ENCODE measurements at regions not wholly inside any gene's neighbourhood (a gene's known extent, or its start where the extent isn't known, plus 50 kb on each side); places are given as distances from the start of the nearest gene placed in this dataset.

DNA sequence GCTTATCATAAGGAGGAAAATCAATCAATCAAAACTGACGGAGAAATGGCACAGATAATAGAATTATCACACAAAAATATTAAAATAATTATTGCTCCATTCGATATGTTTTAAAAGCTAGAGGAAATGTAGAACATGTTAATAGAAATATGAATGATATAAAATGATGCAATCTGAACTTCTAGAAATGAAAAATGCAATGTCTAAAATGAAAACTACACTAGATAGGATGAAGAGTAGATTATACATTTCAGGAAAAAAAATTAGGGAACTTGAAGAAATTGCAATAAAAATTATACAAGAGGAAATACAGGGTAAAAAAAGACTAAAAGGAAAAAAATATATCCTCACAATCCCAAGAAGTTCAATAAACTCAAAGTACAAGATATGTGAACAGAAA, 80.2 kb upstream of the TP63 start:
- no peak overlapping the region for H2AFZ ChIP-seq (ENCODE audit: control insufficient read depth, low read depth, low read length)
- no TSS peak for BruUV-seq (replicated peaks)
- ChIA-PET POLR2A (no interaction called here), SMC1A (ENCODE audit: uncharacterized antibody, unreplicated experiment) (interaction anchor here (0.7 to 1.2 kb wide), 2 partner anchors 12 to 49 kb away, joined by 3 read pairs; no protein-coding TSS in a partner anchor), CTCF (no interaction called here), RAD21 (ENCODE audit: unreplicated experiment) (no interaction called here)
- H3K4me1 ChIP-seq (ENCODE audit: control insufficient read depth, insufficient read depth, low read length) = no peaks in the 10 kb centered on the region
- H3K9ac ChIP-seq (ENCODE audit: control insufficient read depth, insufficient read depth, low read length) = no peak overlapping the region
- no peak overlapping the region for H3K4me2 ChIP-seq (ENCODE audit: control insufficient read depth, insufficient read depth)
- H4K20me1 ChIP-seq (ENCODE audit: control insufficient read depth, insufficient read depth) = no peaks in the 10 kb centered on the region
- intact Hi-C loops (cut with micrococcal nuclease; ENCODE audit: unreplicated experiment) = no loop called here
- 28% methylated on average over 2 of the region's 2 CpGs for WGBS (ENCODE audit: insufficient coverage, insufficient replicate concordance, low lambda C conversion rate, missing lambda C conversion rate)
- H3K27me3 ChIP-seq (replicated peaks in 1 of 2; ENCODE audit: control insufficient read depth in 2 of 2, insufficient read depth in 2 of 2, low read length in 1 of 2) = no peaks in the 10 kb centered on the region
- H3K4me3 ChIP-seq = no peak overlapping the region
- no peak for ATAC-seq
- no peaks in the 10 kb centered on the region for H3K79me2 ChIP-seq (ENCODE audit: control insufficient read depth, insufficient read depth, low read length)
- no peak overlapping the region for H3K27ac ChIP-seq (ENCODE audit: control insufficient read depth, insufficient read depth)
- TF ChIP-seq CBX3 (IDR thresholded peaks at IDR 0.05; ENCODE audit: borderline replicate concordance, low read depth) (no peak), SP1 (IDR thresholded peaks at IDR 0.05; ENCODE audit: low read depth, low read length) (no peak), FOXK2 (IDR thresholded peaks at IDR 0.05) (no peak), SMC3 (IDR thresholded peaks at IDR 0.05; ENCODE audit: borderline replicate concordance, low read length) (no peak), TCF7 (IDR thresholded peaks at IDR 0.05; ENCODE audit: borderline replicate concordance) (no peak), SRF (IDR thresholded peaks at IDR 0.05; ENCODE audit: low read depth in 2 of 2, low read length in 2 of 2) (no peak), SREBF2 (IDR thresholded peaks at IDR 0.05; ENCODE audit: low read length) (no peak), IKZF1 (conservative IDR thresholded peaks at IDR 0.05) (no peak), SIN3A (IDR thresholded peaks at IDR 0.05; ENCODE audit: low read depth, low read length) (no peak)
- TF ChIP-seq, protein P1, sequence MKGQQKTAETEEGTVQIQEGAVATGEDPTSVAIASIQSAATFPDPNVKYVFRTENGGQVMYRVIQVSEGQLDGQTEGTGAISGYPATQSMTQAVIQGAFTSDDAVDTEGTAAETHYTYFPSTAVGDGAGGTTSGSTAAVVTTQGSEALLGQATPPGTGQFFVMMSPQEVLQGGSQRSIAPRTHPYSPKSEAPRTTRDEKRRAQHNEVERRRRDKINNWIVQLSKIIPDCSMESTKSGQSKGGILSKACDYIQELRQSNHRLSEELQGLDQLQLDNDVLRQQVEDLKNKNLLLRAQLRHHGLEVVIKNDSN (IDR thresholded peaks at IDR 0.05; ENCODE audit: borderline replicate concordance, extremely low read length, insufficient read depth, low read depth, low read length) = no peak
- TF ChIP-seq, protein P2, sequence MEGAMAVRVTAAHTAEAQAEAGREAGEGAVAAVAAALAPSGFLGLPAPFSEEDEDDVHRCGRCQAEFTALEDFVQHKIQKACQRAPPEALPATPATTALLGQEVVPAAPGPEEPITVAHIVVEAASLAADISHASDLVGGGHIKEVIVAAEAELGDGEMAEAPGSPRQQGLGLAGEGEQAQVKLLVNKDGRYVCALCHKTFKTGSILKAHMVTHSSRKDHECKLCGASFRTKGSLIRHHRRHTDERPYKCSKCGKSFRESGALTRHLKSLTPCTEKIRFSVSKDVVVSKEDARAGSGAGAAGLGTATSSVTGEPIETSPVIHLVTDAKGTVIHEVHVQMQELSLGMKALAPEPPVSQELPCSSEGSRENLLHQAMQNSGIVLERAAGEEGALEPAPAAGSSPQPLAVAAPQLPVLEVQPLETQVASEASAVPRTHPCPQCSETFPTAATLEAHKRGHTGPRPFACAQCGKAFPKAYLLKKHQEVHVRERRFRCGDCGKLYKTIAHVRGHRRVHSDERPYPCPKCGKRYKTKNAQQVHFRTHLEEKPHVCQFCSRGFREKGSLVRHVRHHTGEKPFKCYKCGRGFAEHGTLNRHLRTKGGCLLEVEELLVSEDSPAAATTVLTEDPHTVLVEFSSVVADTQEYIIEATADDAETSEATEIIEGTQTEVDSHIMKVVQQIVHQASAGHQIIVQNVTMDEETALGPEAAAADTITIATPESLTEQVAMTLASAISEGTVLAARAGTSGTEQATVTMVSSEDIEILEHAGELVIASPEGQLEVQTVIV (IDR thresholded peaks at IDR 0.05; ENCODE audit: borderline replicate concordance, partially characterized antibody) = no peak
- H3K9me3 ChIP-seq (replicated peaks; ENCODE audit: control insufficient read depth, insufficient read depth, low read length) = peaks cover 23% of the 10 kb centered on the region
- no peak for FAIRE-seq
- in situ Hi-C loops (cut with MboI) = no loop called here
- no peak for DNase-seq (ENCODE audit: low read depth, low spot score)
- H3K36me3 ChIP-seq (ENCODE audit: control insufficient read depth in 2 of 2, insufficient read depth in 2 of 2, low read length in 1 of 2) = no peaks in the 10 kb centered on the region

Data from GM12878 (cell line).